Hepatocyte (in vitro differentiated cells): ENCODE measurements at regions not wholly inside any gene's neighbourhood (a gene's known extent, or its start where the extent isn't known, plus 50 kb on each side); places are given as distances from the start of the nearest gene placed in this dataset.

Experiments used
- EZH2 ChIP-seq: fragments of 200-600 bp; sonication (generic); IDR thresholded peaks from 2 replicates; pipeline ENCODE4 v1.6.1; 2016; ENCODE audit warnings: antibody characterized with exemption, mild to moderate bottlenecking, borderline replicate concordance
- EZH2phosphoT487 ChIP-seq: fragments of 200-600 bp; sonication (generic); IDR thresholded peaks from one replicate; pipeline ENCODE4 v1.6.1; 2018; ENCODE audit warnings: antibody characterized with exemption, mild to moderate bottlenecking, low read depth, moderate library complexity; ENCODE audit not compliant: unreplicated experiment, severe bottlenecking
- TF ChIP-seq, protein P1 (sequence below): fragments of 200-600 bp; sonication (generic); IDR thresholded peaks from 2 replicates; pipeline ENCODE4 v1.5.1; 2016; ENCODE audit warnings: antibody characterized with exemption, mild to moderate bottlenecking; ENCODE audit not compliant: poor library complexity

DNA sequence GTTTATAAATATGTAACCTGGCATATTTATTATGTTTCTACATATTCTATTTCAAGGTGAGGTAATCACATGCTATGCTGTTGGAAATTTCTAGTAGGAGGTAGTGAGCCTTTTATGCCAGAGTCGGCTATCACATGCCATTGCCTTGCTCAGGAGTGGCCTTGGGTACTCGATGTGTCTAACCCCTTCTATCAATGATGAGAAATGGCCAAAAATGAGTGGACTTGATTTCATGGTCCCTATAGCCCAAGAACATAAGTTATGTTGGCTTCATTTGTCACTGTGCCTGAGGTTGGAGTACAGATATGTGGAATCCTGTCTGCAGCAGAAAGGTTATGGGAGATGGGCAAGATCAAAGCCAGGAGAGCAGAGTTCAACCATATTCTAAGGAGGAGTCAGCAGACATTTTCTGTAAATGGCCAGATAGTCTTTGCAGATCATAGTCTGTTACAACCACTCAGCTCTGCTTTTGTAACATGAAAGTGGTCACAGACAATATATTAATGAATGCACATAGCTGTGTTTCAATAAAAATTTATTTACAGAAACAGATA is 554.4 kb downstream of the PDCD6IP start:
- TF ChIP-seq, protein P1, sequence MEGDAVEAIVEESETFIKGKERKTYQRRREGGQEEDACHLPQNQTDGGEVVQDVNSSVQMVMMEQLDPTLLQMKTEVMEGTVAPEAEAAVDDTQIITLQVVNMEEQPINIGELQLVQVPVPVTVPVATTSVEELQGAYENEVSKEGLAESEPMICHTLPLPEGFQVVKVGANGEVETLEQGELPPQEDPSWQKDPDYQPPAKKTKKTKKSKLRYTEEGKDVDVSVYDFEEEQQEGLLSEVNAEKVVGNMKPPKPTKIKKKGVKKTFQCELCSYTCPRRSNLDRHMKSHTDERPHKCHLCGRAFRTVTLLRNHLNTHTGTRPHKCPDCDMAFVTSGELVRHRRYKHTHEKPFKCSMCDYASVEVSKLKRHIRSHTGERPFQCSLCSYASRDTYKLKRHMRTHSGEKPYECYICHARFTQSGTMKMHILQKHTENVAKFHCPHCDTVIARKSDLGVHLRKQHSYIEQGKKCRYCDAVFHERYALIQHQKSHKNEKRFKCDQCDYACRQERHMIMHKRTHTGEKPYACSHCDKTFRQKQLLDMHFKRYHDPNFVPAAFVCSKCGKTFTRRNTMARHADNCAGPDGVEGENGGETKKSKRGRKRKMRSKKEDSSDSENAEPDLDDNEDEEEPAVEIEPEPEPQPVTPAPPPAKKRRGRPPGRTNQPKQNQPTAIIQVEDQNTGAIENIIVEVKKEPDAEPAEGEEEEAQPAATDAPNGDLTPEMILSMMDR, result no peak
- no peak for TF ChIP-seq EZH2
- TF ChIP-seq EZH2phosphoT487, result no peak
